Neural cell (in vitro differentiated cells): ENCODE measurements at regions not wholly inside any gene's neighbourhood (a gene's known extent, or its start where the extent isn't known, plus 50 kb on each side); places are given as distances from the start of the nearest gene placed in this dataset.

ENCODE experiments used
- H2AFZ ChIP-seq: fragments of 200-600, 300-800 bp; sonication (generic), shearing (Covaris generic); 2 replicates; pipeline ENCODE4 v1.6.0; 2014; ENCODE audit warnings: low read depth, mild to moderate bottlenecking, antibody characterized with exemption, low read length, moderate library complexity
- H3F3A ChIP-seq: fragments of 200-600 bp; shearing (Covaris generic); 2 replicates; pipeline ENCODE4 v1.6.1; 2016; ENCODE audit warnings: mild to moderate bottlenecking, moderate library complexity, mixed read lengths, antibody characterized with exemption, low read length; ENCODE audit not compliant: insufficient read depth, poor library complexity, severe bottlenecking
- H3K27ac ChIP-seq: fragments of 200-600, 300-800 bp; sonication (generic), shearing (Covaris generic); 2 replicates; pipeline ENCODE4 v1.5.1; 2014; ENCODE audit warnings: mild to moderate bottlenecking, low read length, moderate library complexity
- H3K27me3 ChIP-seq: fragments of 300-800, 200-600 bp; sonication (generic), shearing (Covaris generic); 2 replicates; pipeline ENCODE4 v1.6.0; 2014; ENCODE audit warnings: mild to moderate bottlenecking, low read depth, low read length, moderate library complexity; ENCODE audit not compliant: insufficient read depth
- H3K36me3 ChIP-seq: fragments of 300-800, 200-600 bp; sonication (generic), shearing (Covaris generic); 2 replicates; pipeline ENCODE4 v1.5.1; 2014; ENCODE audit warnings: mild to moderate bottlenecking, antibody characterized with exemption, low read length, moderate library complexity; ENCODE audit not compliant: insufficient read depth
- H3K4me2 ChIP-seq: fragments of 300-800, 200-600 bp; sonication (generic), shearing (Covaris generic); 2 replicates; pipeline ENCODE4 v1.6.0; 2014; ENCODE audit warnings: mild to moderate bottlenecking, low read length
- H3K4me3 ChIP-seq: fragments of 300-800, 200-600 bp; sonication (generic), shearing (Covaris generic); 2 replicates; pipeline ENCODE4 v1.5.1; 2014; ENCODE audit warnings: mild to moderate bottlenecking, low read length, moderate library complexity
- H3K79me2 ChIP-seq: fragments of 200-600 bp; shearing (Covaris generic); replicated peaks from 2 replicates; pipeline ENCODE4 v1.6.0; 2014; ENCODE audit warnings: mild to moderate bottlenecking, low read length, moderate library complexity; ENCODE audit not compliant: insufficient read depth
- H3K9ac ChIP-seq: fragments of 300-800, 200-600 bp; sonication (generic), shearing (Covaris generic); 2 replicates; pipeline ENCODE4 v1.6.1; 2016; ENCODE audit warnings: mild to moderate bottlenecking, low read length, mixed read lengths
- H3K9me2 ChIP-seq: fragments of 200-600 bp; shearing (Covaris generic); 2 replicates; pipeline ENCODE4 v1.6.1; 2016; ENCODE audit warnings: mild to moderate bottlenecking, low read length, mixed read lengths; ENCODE audit not compliant: insufficient read depth
- H3K9me3 ChIP-seq: fragments of 200-600, 300-800 bp; sonication (generic), shearing (Covaris generic); 2 replicates; pipeline ENCODE4 v1.6.1; 2016; ENCODE audit warnings: mild to moderate bottlenecking, mixed run types, low read length, moderate library complexity, mixed read lengths
- H4K20me1 ChIP-seq: fragments of 200-600 bp; shearing (Covaris generic); 2 replicates; pipeline ENCODE4 v1.6.1; 2016; ENCODE audit warnings: mild to moderate bottlenecking, mixed run types; ENCODE audit not compliant: insufficient read depth
- EP300 ChIP-seq: fragments of 450-650 bp; conservative IDR thresholded peaks from 2 replicates; pipeline ENCODE4 v1.6.1; 2014; ENCODE audit warnings: antibody characterized with exemption, mild to moderate bottlenecking, moderate library complexity; ENCODE audit not compliant: poor library complexity, severe bottlenecking
- EZH2 ChIP-seq: fragments of 200-600, 300-800 bp; shearing (Covaris generic), sonication (generic); IDR thresholded peaks from 2 replicates; pipeline ENCODE4 v1.6.1; 2014; ENCODE audit warnings: antibody characterized with exemption, low read length, borderline replicate concordance, mild to moderate bottlenecking; ENCODE audit not compliant: insufficient read depth, poor library complexity, severe bottlenecking
- MXI1 ChIP-seq: fragments of 450-650 bp; conservative IDR thresholded peaks from 2 replicates; pipeline ENCODE4 v1.6.1; 2014; ENCODE audit warnings: antibody characterized with exemption, mild to moderate bottlenecking; ENCODE audit not compliant: poor library complexity, severe bottlenecking
- POLR2AphosphoS5 ChIP-seq: IDR thresholded peaks from 2 replicates; pipeline ENCODE4 v1.6.1; 2012
- RAD21 ChIP-seq: fragments of 450-650 bp; conservative IDR thresholded peaks from 2 replicates; pipeline ENCODE4 v1.6.1; 2014; ENCODE audit warnings: antibody characterized with exemption, mild to moderate bottlenecking, moderate library complexity
- SMC3 ChIP-seq: fragments of 450-650 bp; conservative IDR thresholded peaks from 2 replicates; pipeline ENCODE4 v1.6.1; 2014; ENCODE audit warnings: antibody characterized with exemption, mild to moderate bottlenecking, moderate library complexity; ENCODE audit not compliant: poor library complexity
- TAF1 ChIP-seq: IDR thresholded peaks from 2 replicates; pipeline ENCODE4 v1.6.1; 2012; ENCODE audit warnings: low read depth
- TF ChIP-seq, protein P1 (sequence below): IDR thresholded peaks from 2 replicates; pipeline ENCODE4 v1.6.1; 2012; ENCODE audit warnings: borderline replicate concordance
- TF ChIP-seq, protein P2 (sequence below): fragments of 450-650 bp; IDR thresholded peaks from 2 replicates; pipeline ENCODE4 v1.5.1; 2014; ENCODE audit warnings: antibody characterized with exemption, mild to moderate bottlenecking, moderate library complexity; ENCODE audit not compliant: poor library complexity, severe bottlenecking

DNA sequence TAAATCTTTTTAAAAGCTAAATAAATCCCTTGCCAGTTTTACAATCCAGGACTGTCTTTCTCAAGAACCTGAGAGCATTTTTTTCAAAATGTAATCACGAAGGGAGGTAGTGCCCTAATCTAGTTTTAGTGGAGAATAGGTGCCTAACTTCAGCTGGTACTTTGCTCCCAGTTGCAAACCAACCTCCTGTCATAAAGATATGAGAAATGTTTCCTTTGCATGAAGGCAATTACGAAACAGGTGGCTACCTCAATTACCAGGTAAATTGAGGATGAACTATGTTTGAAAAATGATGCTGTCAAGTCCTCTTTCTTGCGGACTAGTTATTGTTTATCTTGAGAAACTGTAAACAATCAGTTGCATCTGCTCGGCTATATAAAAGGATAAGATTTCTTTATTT lies 437.9 kb downstream of the DAD1 start:
- H3K36me3 ChIP-seq, result no peaks in the 10 kb centered on the region
- no peak for TF ChIP-seq EZH2
- TF ChIP-seq, protein P1, sequence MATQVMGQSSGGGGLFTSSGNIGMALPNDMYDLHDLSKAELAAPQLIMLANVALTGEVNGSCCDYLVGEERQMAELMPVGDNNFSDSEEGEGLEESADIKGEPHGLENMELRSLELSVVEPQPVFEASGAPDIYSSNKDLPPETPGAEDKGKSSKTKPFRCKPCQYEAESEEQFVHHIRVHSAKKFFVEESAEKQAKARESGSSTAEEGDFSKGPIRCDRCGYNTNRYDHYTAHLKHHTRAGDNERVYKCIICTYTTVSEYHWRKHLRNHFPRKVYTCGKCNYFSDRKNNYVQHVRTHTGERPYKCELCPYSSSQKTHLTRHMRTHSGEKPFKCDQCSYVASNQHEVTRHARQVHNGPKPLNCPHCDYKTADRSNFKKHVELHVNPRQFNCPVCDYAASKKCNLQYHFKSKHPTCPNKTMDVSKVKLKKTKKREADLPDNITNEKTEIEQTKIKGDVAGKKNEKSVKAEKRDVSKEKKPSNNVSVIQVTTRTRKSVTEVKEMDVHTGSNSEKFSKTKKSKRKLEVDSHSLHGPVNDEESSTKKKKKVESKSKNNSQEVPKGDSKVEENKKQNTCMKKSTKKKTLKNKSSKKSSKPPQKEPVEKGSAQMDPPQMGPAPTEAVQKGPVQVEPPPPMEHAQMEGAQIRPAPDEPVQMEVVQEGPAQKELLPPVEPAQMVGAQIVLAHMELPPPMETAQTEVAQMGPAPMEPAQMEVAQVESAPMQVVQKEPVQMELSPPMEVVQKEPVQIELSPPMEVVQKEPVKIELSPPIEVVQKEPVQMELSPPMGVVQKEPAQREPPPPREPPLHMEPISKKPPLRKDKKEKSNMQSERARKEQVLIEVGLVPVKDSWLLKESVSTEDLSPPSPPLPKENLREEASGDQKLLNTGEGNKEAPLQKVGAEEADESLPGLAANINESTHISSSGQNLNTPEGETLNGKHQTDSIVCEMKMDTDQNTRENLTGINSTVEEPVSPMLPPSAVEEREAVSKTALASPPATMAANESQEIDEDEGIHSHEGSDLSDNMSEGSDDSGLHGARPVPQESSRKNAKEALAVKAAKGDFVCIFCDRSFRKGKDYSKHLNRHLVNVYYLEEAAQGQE, result no peak

DNA sequence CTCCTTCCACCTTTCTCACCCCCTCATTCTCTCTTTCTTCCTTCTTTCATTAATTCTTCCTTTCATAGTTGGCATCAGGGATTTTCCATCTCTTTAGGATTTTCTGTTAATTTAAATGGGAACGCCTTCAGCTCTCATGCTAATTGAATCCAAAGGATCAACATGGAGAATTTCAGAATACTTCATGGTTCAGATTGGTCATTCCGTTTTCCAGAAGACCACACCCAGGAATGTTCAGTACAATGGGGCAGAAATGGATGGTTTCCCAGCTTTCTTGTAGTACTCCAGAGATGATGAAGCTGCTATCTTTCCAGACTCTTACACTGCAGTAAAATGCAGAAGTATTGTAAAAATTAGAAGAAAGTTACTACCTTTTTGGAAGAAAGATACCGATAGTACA lies 440.0 kb downstream of the DAD1 start:
- Histone ChIP-seq H3K4me3 (no peak overlapping the region), H2AFZ (no peak overlapping the region), H3F3A (no peaks in the 10 kb centered on the region), H3K27ac (no peak overlapping the region), H3K9me3 (no peaks in the 10 kb centered on the region), H4K20me1 (no peaks in the 10 kb centered on the region), H3K79me2 (no peaks in the 10 kb centered on the region), H3K36me3 (no peaks in the 10 kb centered on the region), H3K9me2 (no peaks in the 10 kb centered on the region), H3K9ac (no peak overlapping the region), H3K4me2 (no peak overlapping the region), H3K27me3 (no peaks in the 10 kb centered on the region)
- TF ChIP-seq POLR2AphosphoS5 (no peak), EZH2 (no peak), SMC3 (no peak), MXI1 (no peak), TAF1 (no peak), EP300 (no peak), RAD21 (no peak)
- TF ChIP-seq, protein P1, result no peak
- TF ChIP-seq, protein P2, sequence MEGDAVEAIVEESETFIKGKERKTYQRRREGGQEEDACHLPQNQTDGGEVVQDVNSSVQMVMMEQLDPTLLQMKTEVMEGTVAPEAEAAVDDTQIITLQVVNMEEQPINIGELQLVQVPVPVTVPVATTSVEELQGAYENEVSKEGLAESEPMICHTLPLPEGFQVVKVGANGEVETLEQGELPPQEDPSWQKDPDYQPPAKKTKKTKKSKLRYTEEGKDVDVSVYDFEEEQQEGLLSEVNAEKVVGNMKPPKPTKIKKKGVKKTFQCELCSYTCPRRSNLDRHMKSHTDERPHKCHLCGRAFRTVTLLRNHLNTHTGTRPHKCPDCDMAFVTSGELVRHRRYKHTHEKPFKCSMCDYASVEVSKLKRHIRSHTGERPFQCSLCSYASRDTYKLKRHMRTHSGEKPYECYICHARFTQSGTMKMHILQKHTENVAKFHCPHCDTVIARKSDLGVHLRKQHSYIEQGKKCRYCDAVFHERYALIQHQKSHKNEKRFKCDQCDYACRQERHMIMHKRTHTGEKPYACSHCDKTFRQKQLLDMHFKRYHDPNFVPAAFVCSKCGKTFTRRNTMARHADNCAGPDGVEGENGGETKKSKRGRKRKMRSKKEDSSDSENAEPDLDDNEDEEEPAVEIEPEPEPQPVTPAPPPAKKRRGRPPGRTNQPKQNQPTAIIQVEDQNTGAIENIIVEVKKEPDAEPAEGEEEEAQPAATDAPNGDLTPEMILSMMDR, result no peak

More for the DNA sequence above, 437.9 kb downstream of the DAD1 start:
- H3F3A ChIP-seq, result no peaks in the 10 kb centered on the region
- no peaks in the 10 kb centered on the region for H3K27me3 ChIP-seq
- H3K9me2 ChIP-seq, result no peaks in the 10 kb centered on the region
- no peaks in the 10 kb centered on the region for H3K79me2 ChIP-seq
- H3K9me3 ChIP-seq, result no peaks in the 10 kb centered on the region
- H3K4me2 ChIP-seq, result no peak overlapping the region
- no peak overlapping the region for H2AFZ ChIP-seq
- no peak overlapping the region for H3K4me3 ChIP-seq
- no peaks in the 10 kb centered on the region for H4K20me1 ChIP-seq
- no peak overlapping the region for H3K9ac ChIP-seq
- H3K27ac ChIP-seq, result no peak overlapping the region
